ENCODE measurements at regions not wholly inside any gene's neighbourhood (a gene's known extent, or its start where the extent isn't known, plus 50 kb on each side); places are given as distances from the start of the nearest gene placed in this dataset.

GRCh38 chr4:8672486-8672885 is 79.9 kb downstream of the CPZ start:
- no peak for DNase-seq

- no peak for DNase-seq
Measured at GRCh38 chr4:8671712-8672290, 79.2 kb downstream of the CPZ start.
